Breast epithelium (tissue), 3 donors: ENCODE measurements at regions not wholly inside any gene's neighbourhood (a gene's known extent, or its start where the extent isn't known, plus 50 kb on each side); places are given as distances from the start of the nearest gene placed in this dataset.

Source experiments
- CTCF ChIP-seq, 3 donors: fragments of 450-650 bp; IDR thresholded peaks; one replicate each; pipeline ENCODE4 v1.5.1; 2016 to 2017; ENCODE audit warnings: antibody characterized with exemption in 3 of 3, mild to moderate bottlenecking in 3 of 3, moderate library complexity in 3 of 3
- POLR2A ChIP-seq: fragments of 450-650 bp; IDR thresholded peaks from one replicate; pipeline ENCODE4 v1.6.1; 2016; ENCODE audit warnings: antibody characterized with exemption, mild to moderate bottlenecking, moderate library complexity
- POLR2AphosphoS5 ChIP-seq, 3 donors: sonication (generic); formaldehyde crosslinking; IDR thresholded peaks; one replicate each; pipeline ENCODE4 v1.6.1; 2017; ENCODE audit warnings: antibody characterized with exemption in 3 of 3

GRCh38 chr16:54369861-54370260 is 83.3 kb upstream of the IRX3 start:
- TF ChIP-seq CTCF (IDR thresholded peaks at IDR 0.05) (no peak), POLR2A (no peak), POLR2AphosphoS5 (IDR thresholded peaks at IDR 0.05) (no peak)
